HG02678 (cell line): ENCODE measurements at regions not wholly inside any gene's neighbourhood (a gene's known extent, or its start where the extent isn't known, plus 50 kb on each side); places are given as distances from the start of the nearest gene placed in this dataset.

ENCODE experiments used
- ATAC-seq: cut with Tn5 transposase; IDR thresholded peaks from one replicate; pipeline ENCODE4 v1.9.1; 2021; ENCODE audit warnings: mild to moderate bottlenecking, moderate library complexity; ENCODE audit not compliant: unreplicated experiment

DNA sequence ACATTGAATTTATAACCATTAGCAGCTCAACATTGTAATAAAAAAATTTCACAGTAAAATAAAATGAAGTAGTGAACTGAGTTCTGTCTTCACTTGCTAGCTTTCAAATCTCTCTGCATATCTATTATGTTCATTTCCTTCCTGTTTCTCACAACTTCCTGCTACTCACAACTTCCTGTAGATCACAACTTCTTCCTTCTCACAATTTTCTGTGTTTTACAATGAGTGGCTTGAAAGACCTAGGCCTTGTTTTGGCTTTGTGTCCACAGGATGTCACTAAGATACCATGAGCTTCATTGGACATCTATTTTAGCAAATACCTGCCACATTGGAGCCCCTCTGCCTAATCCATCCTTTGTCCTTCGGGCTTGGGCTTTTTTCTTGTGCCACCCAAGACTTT lies 480.3 kb upstream of the ADAMTS16 start:
- ATAC-seq: no peak

GRCh38 chr5:4661326-4661725 lies 478.8 kb upstream of the ADAMTS16 start:
- no peak for ATAC-seq

DNA sequence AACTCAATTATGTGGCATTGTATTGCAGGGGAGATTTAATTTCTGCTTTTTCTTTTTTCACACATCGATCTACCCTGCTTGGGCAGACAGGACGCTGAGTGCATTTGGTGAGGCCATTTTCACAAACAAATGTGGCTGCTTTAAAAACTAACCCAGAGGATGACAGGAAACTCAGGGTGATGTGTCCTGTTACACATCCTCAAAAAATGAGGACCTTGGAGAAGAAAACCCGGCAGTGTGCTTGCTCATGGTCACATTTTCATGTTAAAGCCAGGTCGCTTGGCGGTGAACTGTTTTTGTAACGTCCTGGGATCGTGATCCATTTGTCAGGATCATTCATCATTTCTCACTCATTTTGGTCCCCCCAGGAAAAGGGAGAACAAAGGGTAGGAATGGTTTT lies 478.3 kb upstream of the ADAMTS16 start:
- no peak for ATAC-seq

DNA sequence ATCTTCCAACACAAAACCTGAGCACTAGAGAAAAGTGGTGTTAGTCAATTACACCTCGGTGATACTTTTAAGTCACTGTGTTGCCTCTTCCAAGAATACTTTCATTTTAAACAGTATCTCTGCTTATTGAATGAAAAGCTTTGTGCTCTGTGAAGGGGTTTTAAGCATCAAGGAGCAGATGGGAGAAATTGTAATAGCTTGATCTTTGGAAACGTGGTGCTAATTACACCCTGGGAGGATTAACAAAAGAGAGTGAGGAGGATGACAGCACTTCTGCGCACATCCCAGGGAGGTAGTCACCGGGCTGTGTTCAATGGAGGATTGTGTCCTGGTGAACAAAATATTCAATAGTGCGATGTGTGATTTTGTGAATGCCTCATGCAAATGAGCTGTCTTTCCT lies 477.4 kb upstream of the ADAMTS16 start:
- no peak for ATAC-seq

GRCh38 chr5:4665911-4666310 lies 474.2 kb upstream of the ADAMTS16 start:
- ATAC-seq: no peak

- no peak for ATAC-seq
These were observed 466.0 kb upstream of the ADAMTS16 start for GRCh38 chr5:4674166-4674565.

GRCh38 chr5:4676934-4677333 lies 463.2 kb upstream of the ADAMTS16 start:
- no peak for ATAC-seq

DNA sequence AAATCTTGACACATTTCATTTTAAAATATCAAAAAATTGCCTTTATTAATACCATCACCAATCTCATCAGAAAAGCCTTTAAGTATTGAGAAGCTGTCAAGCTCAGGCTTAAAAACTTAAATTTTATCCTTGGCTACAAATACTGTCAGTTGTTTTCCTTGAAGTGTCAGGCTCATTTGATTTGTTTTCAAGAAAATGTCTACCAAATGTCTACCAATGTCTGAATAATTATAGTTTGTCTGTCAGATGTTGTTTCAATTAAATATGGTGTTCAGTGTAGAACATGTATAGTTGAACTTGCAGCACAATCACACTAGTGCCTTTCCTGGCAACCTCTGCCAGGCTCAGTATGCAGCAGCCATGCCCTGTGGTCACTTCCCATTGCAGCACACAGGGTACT lies 455.2 kb upstream of the ADAMTS16 start:
- no peak for ATAC-seq

- no peak for ATAC-seq
These were observed 441.5 kb upstream of the ADAMTS16 start for GRCh38 chr5:4698596-4698995.

DNA sequence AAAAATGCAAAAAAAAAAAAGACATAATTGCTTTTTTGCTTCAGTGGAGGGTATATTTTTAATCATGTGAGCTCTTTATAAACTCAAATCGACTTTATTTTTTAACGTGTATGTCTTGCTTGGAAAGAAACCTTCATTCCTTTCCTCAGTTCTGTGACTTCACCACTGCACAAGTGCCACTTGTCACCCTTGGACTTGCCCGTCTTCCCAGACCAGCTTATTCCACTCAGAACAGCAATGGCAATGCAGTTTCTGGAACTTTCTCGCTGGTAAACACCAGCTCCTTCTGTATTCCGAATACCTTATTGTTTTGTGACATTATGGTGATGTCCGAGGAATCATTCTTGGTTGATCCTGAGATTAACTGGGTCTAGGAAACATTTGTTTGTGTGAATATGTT lies 440.5 kb upstream of the ADAMTS16 start:
- no peak for ATAC-seq

DNA sequence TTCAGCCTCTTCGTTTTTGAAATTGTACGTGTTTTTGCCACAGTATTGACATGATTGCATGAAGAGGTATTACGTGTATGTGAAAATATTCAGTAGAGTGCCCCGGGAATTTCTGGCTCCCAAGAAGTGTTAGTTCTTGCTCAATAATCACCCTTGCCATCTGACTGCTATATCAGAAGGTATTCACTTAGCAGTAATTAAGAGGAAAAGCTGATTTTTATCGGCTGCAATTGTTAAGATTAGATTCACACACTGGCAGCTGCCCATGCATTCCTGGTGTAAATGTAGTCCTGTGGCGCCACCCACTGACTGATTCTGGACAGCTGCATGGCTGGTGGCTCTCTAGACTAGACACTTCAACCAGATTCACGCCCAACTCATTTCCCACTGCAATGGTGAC lies 440.1 kb upstream of the ADAMTS16 start:
- no peak for ATAC-seq

GRCh38 chr5:4700871-4701270 lies 439.3 kb upstream of the ADAMTS16 start:
- no peak for ATAC-seq

DNA sequence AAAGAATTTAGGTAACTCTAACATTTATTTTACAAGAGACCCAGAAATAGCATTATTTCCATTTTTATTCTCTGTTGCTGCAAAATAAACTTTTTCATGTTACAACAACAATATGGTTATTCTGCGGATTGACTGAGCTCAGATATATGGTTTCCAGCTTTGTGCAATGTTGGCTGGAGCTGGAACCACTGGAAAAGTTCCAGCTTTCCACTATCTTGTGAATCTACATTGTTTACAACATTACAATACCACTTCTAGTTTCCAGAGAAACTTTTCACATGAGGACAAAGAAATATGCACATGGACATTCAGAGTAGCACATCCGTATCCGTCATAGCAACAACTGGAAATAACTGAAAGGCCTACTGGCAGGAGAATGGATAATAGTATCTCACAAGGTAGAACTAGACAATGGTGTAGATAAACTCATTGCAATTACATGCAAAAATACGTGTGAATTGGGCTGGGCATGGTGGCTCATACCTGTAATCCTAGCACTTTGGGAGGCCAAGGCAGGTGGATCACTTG lies 436.1 kb upstream of the ADAMTS16 start:
- no peak for ATAC-seq

- no peak for ATAC-seq
These were observed 435.2 kb upstream of the ADAMTS16 start for GRCh38 chr5:4704951-4705350.

DNA sequence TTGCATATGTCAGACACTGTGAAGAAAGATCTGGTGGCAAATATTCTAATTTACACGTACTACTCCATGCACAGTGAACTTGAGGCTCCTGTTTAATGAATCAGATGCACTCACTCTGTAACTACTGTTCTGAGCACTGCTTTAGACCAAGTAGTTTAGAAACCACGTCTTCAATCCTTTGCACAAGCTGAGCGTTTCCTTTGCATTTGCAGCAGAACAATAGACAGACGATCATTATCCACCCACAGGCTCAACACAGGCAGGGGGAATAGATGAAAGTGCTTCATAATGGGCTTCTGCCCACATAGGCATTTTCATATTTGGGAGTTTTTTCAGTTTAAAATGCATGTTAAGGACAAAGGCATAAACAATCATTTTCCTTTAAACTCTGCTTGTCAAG lies 423.3 kb upstream of the ADAMTS16 start:
- no peak for ATAC-seq

GRCh38 chr5:4717446-4717845 lies 422.7 kb upstream of the ADAMTS16 start:
- no peak for ATAC-seq

GRCh38 chr5:4720831-4721230 lies 419.3 kb upstream of the ADAMTS16 start:
- no peak for ATAC-seq

GRCh38 chr5:4722886-4723285 lies 417.2 kb upstream of the ADAMTS16 start:
- ATAC-seq: no peak

GRCh38 chr5:4725594-4725993 lies 414.5 kb upstream of the ADAMTS16 start:
- no peak for ATAC-seq

- no peak for ATAC-seq
These were observed 409.9 kb upstream of the ADAMTS16 start for GRCh38 chr5:4730279-4730678.

- ATAC-seq: no peak
These were observed 405.8 kb upstream of the ADAMTS16 start for GRCh38 chr5:4734348-4734747.

DNA sequence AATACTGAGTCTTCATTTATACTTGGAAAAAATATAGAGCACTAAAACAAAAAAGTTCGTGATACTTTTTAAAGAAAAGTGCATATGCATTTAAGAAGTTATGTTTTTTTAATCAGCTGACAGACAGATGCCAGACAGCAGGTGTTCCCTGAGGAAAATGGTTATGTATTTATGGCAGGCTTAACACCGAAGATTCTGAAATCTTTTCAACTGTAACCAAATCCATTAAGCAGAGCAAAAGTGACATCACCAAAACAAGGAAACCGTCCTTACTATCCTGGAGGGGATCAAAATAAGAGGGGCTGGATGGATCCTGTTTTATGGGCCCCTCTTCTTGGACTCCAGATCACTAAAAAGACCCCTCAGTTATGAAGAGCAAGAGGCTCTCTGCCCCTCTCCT lies 404.9 kb upstream of the ADAMTS16 start:
- ATAC-seq: no peak

- no peak for ATAC-seq
These were observed 402.3 kb upstream of the ADAMTS16 start for GRCh38 chr5:4737868-4738267.

DNA sequence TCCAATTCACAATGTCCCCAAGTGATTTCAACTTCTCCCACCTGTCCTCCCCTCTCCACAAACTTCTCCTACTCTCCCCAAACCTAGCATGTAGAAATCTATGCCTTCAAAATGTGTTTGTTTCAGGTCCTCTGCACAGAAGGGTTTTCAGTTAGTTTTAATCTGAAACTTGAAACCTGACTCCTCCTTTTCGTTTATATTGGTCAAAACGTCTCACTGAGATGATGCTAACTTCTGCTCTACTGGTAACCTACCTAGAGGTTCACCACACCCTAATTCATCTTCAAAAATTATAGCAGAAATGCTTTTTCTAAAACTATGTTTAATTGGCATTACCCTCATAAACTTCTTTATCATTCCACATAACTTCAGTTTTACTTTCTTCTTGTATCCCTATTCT lies 401.8 kb upstream of the ADAMTS16 start:
- no peak for ATAC-seq
